ENCODE measurements at regions not wholly inside any gene's neighbourhood (a gene's known extent, or its start where the extent isn't known, plus 50 kb on each side); places are given as distances from the start of the nearest gene placed in this dataset.

DNA sequence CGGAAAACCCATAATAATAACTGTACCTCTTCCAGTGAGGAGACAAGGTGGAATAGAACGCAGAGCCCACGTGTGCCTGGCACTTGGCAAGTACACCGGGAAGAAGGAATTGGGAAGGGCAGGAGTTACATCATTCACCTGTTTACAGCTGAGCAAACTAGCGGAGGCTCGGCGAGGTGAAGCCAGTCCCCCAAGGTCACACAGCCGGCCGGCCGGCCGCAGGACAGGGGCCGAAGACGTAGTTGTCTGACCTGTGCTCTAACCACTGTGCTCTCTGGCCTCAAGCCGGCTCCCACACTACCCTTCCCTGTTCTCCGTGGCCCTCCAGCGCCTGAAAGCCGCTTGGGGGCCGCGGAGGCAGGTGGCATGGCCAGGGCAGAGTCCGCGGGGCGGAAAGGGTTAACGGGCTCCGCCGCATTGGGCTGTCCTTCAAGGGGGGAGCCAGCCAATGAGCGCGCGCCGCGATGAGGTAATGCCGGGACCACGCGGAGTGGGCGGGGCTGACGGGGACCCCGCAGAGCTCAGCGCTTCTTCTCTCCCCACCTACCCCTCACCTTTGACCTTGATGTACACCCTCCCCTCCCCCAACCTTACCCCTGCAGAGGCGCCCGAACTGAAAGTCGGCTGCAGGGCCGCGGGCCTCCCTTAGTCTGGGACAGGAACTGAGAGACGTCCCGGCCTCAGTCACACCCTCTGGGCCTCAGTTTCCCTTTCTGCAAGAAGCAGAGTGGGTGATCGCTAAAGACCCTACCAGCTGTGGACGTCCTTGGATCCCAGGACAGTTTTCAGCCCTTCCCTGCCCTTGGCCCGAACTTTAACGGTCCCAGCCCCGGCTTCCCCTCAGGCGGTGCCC is 125.1 kb downstream of the C9orf50 start:
- H3K36me3 ChIP-seq (ENCODE audit: low read depth): peaks cover 3% of the 10 kb centered on the region; the same call in 1 of the 2 replicates
- no peaks in the 10 kb centered on the region for H3K27me3 ChIP-seq (ENCODE audit: insufficient read depth, poor library complexity, severe bottlenecking)
- peak; percentile 89 for DNase-seq (ENCODE audit: low spot score)
- H3K4me3 ChIP-seq (ENCODE audit: severe bottlenecking): peak overlapping the region; percentile 28
- TF ChIP-seq, protein P1, sequence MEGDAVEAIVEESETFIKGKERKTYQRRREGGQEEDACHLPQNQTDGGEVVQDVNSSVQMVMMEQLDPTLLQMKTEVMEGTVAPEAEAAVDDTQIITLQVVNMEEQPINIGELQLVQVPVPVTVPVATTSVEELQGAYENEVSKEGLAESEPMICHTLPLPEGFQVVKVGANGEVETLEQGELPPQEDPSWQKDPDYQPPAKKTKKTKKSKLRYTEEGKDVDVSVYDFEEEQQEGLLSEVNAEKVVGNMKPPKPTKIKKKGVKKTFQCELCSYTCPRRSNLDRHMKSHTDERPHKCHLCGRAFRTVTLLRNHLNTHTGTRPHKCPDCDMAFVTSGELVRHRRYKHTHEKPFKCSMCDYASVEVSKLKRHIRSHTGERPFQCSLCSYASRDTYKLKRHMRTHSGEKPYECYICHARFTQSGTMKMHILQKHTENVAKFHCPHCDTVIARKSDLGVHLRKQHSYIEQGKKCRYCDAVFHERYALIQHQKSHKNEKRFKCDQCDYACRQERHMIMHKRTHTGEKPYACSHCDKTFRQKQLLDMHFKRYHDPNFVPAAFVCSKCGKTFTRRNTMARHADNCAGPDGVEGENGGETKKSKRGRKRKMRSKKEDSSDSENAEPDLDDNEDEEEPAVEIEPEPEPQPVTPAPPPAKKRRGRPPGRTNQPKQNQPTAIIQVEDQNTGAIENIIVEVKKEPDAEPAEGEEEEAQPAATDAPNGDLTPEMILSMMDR (IDR thresholded peaks at IDR 0.05; ENCODE audit: poor library complexity, severe bottlenecking): no peak
- H3K9me3 ChIP-seq (ENCODE audit: severe bottlenecking): no peaks in the 10 kb centered on the region
- H3K4me1 ChIP-seq (ENCODE audit: insufficient read depth, poor library complexity, severe bottlenecking): peaks cover 7% of the 10 kb centered on the region
- peak overlapping the region; percentile 56 for H3K27ac ChIP-seq (ENCODE audit: poor library complexity, severe bottlenecking)
- ATAC-seq (ENCODE audit: low read depth): peak; percentile 68

DNA sequence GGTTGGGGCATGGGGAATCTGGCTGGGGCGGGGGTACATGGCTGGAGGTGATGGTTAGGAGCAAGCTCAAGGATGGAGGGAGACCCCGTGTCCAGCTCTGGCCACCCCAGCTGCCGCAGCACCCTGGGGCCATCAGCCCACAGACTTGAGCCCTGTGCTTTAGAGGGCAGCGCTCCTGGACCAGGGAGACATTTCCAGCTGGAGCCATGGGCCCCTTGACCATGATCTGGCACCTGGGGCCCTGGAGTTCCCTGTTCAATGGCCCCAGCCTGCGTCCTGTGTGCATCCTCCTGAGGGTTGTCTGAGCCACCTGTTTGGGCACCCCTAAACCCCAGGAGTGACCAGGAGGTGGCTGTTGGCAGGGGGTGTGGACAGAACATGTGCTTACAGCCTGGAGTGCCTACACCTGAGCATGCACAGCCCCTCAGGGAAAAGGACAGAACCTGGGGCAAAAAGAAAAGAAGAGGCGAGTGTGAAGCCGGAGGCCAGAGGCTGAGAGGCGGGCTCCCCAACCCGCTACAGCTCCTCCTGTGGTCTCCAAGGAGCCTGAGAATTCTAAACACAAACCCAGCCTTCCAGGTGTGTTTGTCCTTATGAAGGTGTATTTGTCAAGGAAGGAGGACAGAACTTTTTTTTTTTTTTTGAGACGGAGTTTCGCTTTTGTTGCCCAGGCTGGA is 126.7 kb downstream of the C9orf50 start:
- TF ChIP-seq, protein P1 (IDR thresholded peaks at IDR 0.05; ENCODE audit: poor library complexity, severe bottlenecking): no peak
- H3K4me3 ChIP-seq (ENCODE audit: severe bottlenecking): no peak overlapping the region
- peaks cover 7% of the 10 kb centered on the region for H3K4me1 ChIP-seq (ENCODE audit: insufficient read depth, poor library complexity, severe bottlenecking)
- H3K27ac ChIP-seq (ENCODE audit: poor library complexity, severe bottlenecking): peak overlapping the region; percentile 56
- no peaks in the 10 kb centered on the region for H3K27me3 ChIP-seq (ENCODE audit: insufficient read depth, poor library complexity, severe bottlenecking)
- no peaks in the 10 kb centered on the region for H3K9me3 ChIP-seq (ENCODE audit: severe bottlenecking)
- no peak for ATAC-seq (ENCODE audit: low read depth)
- peaks cover 3% of the 10 kb centered on the region; the same call in 1 of the 2 replicates for H3K36me3 ChIP-seq (ENCODE audit: low read depth)
- DNase-seq (ENCODE audit: low spot score): no peak

DNA sequence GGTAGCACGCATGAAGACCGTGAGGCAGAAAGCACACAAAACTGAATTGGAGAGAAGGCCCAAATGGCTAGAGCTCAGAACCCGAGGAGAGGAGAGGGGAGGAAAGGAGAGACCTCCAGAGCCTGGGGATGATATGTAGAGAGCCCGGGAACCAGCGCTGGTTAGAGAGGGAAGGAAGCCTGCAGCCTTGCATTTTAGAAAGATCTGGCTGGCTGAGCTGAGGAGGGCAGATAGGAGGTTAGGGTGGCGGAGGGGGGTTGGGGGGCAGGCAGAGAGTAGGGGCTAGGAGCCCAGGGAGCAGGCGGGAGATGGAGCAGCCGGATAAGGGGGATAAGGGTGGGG is 127.2 kb downstream of the C9orf50 start:
- Histone ChIP-seq H3K27ac (ENCODE audit: poor library complexity, severe bottlenecking) (no peak overlapping the region), H3K4me3 (ENCODE audit: severe bottlenecking) (no peak overlapping the region), H3K36me3 (ENCODE audit: low read depth) (peaks cover 3% of the 10 kb centered on the region; the same call in 1 of the 2 replicates), H3K9me3 (ENCODE audit: severe bottlenecking) (no peaks in the 10 kb centered on the region), H3K27me3 (ENCODE audit: insufficient read depth, poor library complexity, severe bottlenecking) (no peaks in the 10 kb centered on the region), H3K4me1 (ENCODE audit: insufficient read depth, poor library complexity, severe bottlenecking) (peaks cover 11% of the 10 kb centered on the region)
- ATAC-seq (ENCODE audit: low read depth): no peak
- TF ChIP-seq, protein P1 (IDR thresholded peaks at IDR 0.05; ENCODE audit: poor library complexity, severe bottlenecking): no peak
- DNase-seq (ENCODE audit: low spot score): no peak

DNA sequence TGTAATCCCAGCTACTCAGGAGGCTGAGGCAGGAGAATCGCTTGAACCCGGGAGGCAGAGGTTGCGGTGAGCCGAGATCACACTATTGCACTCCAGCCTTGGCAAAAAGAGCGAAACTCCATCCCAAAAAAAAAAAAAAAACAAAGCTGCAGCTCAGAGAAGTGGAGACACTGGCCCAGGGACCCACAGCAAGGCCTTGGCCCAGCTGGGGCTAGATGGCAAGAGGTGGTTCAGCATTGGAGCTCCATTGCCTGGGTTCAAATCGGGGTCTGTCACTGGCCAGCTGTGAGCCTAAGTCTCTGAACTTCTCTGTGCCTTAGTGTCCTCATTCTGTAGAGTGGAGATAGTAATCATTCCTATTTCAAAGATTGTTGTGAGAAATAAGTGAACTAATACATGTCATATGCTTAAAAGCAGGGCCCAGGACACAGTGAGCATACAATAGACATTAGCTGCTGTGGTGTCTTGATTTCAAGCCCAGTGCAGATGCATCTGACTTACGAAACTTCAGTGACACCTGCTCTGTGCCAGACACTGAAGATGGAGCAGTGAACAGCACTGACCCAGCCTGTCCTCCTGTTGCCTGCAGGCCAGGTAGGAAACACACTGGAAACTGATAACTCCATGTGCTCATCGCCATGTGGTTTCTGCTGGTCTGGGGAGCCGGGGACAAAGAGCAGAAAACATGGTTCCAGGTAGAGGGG is 127.7 kb downstream of the C9orf50 start:
- Histone ChIP-seq H3K27me3 (ENCODE audit: insufficient read depth, poor library complexity, severe bottlenecking) (no peaks in the 10 kb centered on the region), H3K36me3 (ENCODE audit: low read depth) (peaks cover 3% of the 10 kb centered on the region; the same call in 1 of the 2 replicates), H3K9me3 (ENCODE audit: severe bottlenecking) (no peaks in the 10 kb centered on the region), H3K4me1 (ENCODE audit: insufficient read depth, poor library complexity, severe bottlenecking) (peaks cover 12% of the 10 kb centered on the region), H3K4me3 (ENCODE audit: severe bottlenecking) (no peak overlapping the region), H3K27ac (ENCODE audit: poor library complexity, severe bottlenecking) (no peak overlapping the region)
- DNase-seq (ENCODE audit: low spot score) (no peak), ATAC-seq (ENCODE audit: low read depth) (no peak)
- TF ChIP-seq, protein P1 (IDR thresholded peaks at IDR 0.05; ENCODE audit: poor library complexity, severe bottlenecking): no peak

All from RWPE2 (cell line).